Large intestine (tissue), 3 donors: ENCODE measurements at regions not wholly inside any gene's neighbourhood (a gene's known extent, or its start where the extent isn't known, plus 50 kb on each side); places are given as distances from the start of the nearest gene placed in this dataset.

Experiments used
- DNase-seq, 2 donors: peaks; one replicate each; pipeline versions ENCODE4 v3.0.0 to v3.0.0-alpha.2; 2013
- H3K27ac ChIP-seq: one replicate; pipeline ENCODE4 v1.5.1; 2013; ENCODE audit warnings: low read length
- H3K27me3 ChIP-seq: 2 replicates; pipeline ENCODE4 v1.6.1; 2013; ENCODE audit warnings: low read length; ENCODE audit not compliant: control insufficient read depth, insufficient read depth
- H3K36me3 ChIP-seq: 2 replicates; pipeline ENCODE4 v1.6.1; 2013; ENCODE audit warnings: low read length; ENCODE audit not compliant: control insufficient read depth, insufficient read depth
- H3K4me1 ChIP-seq: one replicate; pipeline ENCODE4 v1.6.1; 2013; ENCODE audit warnings: low read length; ENCODE audit not compliant: control insufficient read depth, insufficient read depth
- H3K4me3 ChIP-seq: one replicate; pipeline ENCODE4 v1.5.1; 2013; ENCODE audit warnings: low read length
- H3K9me3 ChIP-seq: one replicate; pipeline ENCODE4 v1.6.1; 2013; ENCODE audit warnings: mild to moderate bottlenecking, low read depth, low read length, moderate library complexity; ENCODE audit not compliant: control insufficient read depth
- WGBS: methylation state at CpG from one replicate; pipeline ENCODE4 v1.1.5; 2013; ENCODE audit warnings: low lambda C conversion rate; ENCODE audit not compliant: insufficient coverage; 5-methylcytosine and 5-hydroxymethylcytosine counted together

- H3K9me3 ChIP-seq = no peaks in the 10 kb centered on the region
- no peak overlapping the region for H3K4me3 ChIP-seq
- WGBS = no CpG with 5 or more reads among the region's 4 CpGs
These were observed 124.6 kb downstream of the TFCP2L1 start for GRCh38 chr2:121160366-121160765.

GRCh38 chr2:121161272-121161671 lies 123.7 kb downstream of the TFCP2L1 start:
- Histone ChIP-seq H3K4me3 (no peak overlapping the region), H3K36me3 (no peaks in the 10 kb centered on the region), H3K27me3 (no peaks in the 10 kb centered on the region), H3K9me3 (no peaks in the 10 kb centered on the region), H3K27ac (no peak overlapping the region), H3K4me1 (no peaks in the 10 kb centered on the region)
- WGBS = no CpG with 5 or more reads among the region's 1 CpG
- no peak for DNase-seq

More at GRCh38 chr2:121160366-121160765, 124.6 kb downstream of the TFCP2L1 start:
- Histone ChIP-seq H3K36me3 (no peaks in the 10 kb centered on the region), H3K27me3 (no peaks in the 10 kb centered on the region), H3K4me1 (no peaks in the 10 kb centered on the region), H3K27ac (no peak overlapping the region)
- no peak for DNase-seq

- Histone ChIP-seq H3K4me3 (no peak overlapping the region), H3K36me3 (no peaks in the 10 kb centered on the region), H3K4me1 (no peaks in the 10 kb centered on the region), H3K27ac (no peak overlapping the region), H3K9me3 (no peaks in the 10 kb centered on the region), H3K27me3 (no peaks in the 10 kb centered on the region)
- DNase-seq = no peak
These were observed 122.1 kb downstream of the TFCP2L1 start for GRCh38 chr2:121162893-121163292.

DNA sequence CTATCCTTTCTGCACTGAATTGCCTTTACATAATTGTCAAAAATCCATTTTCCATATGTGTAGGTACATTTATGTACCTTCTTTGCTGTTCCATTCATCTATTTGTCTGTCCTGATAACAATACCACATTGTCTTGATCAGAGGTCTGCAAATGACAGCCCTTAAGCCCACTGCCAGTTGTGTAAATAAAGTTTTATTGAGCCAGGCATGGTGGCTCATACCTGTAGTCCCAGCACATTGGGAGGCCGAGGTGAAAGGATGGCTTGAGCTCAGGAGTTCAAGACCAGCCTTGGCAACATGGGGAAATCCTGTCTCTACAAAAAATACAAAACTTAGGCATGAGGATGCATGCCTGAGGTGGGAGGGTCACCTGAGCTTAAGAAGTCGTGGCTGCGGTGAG lies 121.0 kb downstream of the TFCP2L1 start:
- no CpG with 5 or more reads among the region's 3 CpGs for WGBS
- DNase-seq = no peak
- no peaks in the 10 kb centered on the region for H3K36me3 ChIP-seq
- H3K4me3 ChIP-seq = no peak overlapping the region
- H3K27me3 ChIP-seq = no peaks in the 10 kb centered on the region
- H3K4me1 ChIP-seq = no peaks in the 10 kb centered on the region
- H3K9me3 ChIP-seq = no peaks in the 10 kb centered on the region
- no peak overlapping the region for H3K27ac ChIP-seq

GRCh38 chr2:121165038-121165542 lies 119.9 kb downstream of the TFCP2L1 start:
- no peak for DNase-seq
- no peak overlapping the region for H3K4me3 ChIP-seq
- no peaks in the 10 kb centered on the region for H3K9me3 ChIP-seq
- H3K27ac ChIP-seq = no peak overlapping the region
- H3K4me1 ChIP-seq = no peaks in the 10 kb centered on the region
- no CpG with 5 or more reads among the region's 1 CpG for WGBS
- no peaks in the 10 kb centered on the region for H3K36me3 ChIP-seq
- no peaks in the 10 kb centered on the region for H3K27me3 ChIP-seq
